HFF-Myc (cell line): ENCODE measurements at regions not wholly inside any gene's neighbourhood (a gene's known extent, or its start where the extent isn't known, plus 50 kb on each side); places are given as distances from the start of the nearest gene placed in this dataset.

Experiments used
- DNase-seq: peaks from one replicate; pipeline ENCODE4 v3.0.0-alpha.2; 2011; ENCODE audit warnings: low read depth; ENCODE audit errors: extremely low read depth
- H3K4me3 ChIP-seq: replicated peaks from 2 replicates; pipeline ENCODE4 v1.5.1; 2011; ENCODE audit warnings: low read depth, mild to moderate bottlenecking, control low read depth, low read length
- TF ChIP-seq, protein P1 (sequence below): IDR thresholded peaks from 2 replicates; pipeline ENCODE4 v1.5.1; 2012; ENCODE audit warnings: mild to moderate bottlenecking, low read depth, low read length, control low read depth; ENCODE audit errors: missing control alignments

DNA sequence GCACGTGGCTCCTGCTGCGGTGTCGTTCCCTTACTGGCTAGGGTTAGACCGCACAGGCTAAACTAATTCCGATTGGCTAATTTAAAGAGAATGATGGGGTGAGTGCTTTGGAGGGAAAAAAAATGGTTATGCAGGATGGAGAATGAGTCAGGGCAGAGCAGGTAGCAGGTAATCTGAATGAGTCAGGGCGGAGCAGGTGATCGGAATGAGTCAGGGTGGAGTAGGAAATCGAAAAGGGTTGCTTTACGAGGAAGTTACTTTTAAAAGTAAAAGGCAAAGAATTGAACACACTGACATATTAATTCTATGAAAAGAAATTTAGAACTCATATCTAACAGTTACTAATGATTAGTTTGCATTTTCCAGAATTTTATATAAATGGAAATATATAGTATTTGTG, 335.5 kb downstream of the FOXO1 start:
- no peak overlapping the region for H3K4me3 ChIP-seq
- no peak for DNase-seq
- TF ChIP-seq, protein P1, sequence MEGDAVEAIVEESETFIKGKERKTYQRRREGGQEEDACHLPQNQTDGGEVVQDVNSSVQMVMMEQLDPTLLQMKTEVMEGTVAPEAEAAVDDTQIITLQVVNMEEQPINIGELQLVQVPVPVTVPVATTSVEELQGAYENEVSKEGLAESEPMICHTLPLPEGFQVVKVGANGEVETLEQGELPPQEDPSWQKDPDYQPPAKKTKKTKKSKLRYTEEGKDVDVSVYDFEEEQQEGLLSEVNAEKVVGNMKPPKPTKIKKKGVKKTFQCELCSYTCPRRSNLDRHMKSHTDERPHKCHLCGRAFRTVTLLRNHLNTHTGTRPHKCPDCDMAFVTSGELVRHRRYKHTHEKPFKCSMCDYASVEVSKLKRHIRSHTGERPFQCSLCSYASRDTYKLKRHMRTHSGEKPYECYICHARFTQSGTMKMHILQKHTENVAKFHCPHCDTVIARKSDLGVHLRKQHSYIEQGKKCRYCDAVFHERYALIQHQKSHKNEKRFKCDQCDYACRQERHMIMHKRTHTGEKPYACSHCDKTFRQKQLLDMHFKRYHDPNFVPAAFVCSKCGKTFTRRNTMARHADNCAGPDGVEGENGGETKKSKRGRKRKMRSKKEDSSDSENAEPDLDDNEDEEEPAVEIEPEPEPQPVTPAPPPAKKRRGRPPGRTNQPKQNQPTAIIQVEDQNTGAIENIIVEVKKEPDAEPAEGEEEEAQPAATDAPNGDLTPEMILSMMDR = no peak

DNA sequence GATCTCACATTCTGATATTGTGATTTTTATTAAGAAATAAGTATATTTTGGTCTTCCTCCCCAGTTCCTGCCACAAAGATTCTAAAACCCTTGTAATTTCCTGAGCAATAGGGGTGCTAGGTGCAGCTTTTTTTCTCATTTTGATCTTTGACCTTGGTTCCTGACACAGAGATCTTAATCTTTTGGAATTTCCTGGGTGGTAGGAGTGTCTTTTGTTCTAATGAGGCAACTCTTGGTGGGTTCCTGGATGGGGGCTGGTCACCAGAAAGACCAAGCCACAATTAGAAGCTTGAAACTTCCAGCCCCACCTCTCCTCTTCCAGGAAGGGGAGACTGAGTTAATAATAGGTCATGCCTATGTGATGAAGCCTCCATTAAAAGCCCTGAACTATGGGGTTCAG, 334.6 kb downstream of the FOXO1 start:
- no peak overlapping the region for H3K4me3 ChIP-seq
- no peak for DNase-seq
- TF ChIP-seq, protein P1 = no peak

DNA sequence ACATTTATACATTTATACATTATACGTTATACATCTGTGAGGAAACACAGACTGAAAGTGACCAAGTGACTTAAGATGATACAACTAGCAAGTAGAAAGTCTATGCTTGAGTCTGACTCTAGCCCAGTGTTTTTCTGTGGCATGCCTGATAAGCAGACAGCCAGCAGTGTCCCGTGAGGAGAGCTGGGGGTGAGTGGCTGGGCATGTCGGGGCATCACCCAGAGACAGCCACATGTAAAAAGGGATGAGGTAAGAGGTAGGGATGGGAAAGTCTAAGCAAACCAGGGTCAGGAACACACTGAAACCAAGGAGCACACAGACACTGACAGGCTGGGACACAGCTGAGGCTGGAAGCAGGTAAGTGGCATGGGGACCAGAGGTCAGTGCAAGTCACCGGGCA, 333.2 kb downstream of the FOXO1 start:
- TF ChIP-seq, protein P1 = no peak
- no peak overlapping the region for H3K4me3 ChIP-seq
- no peak for DNase-seq

DNA sequence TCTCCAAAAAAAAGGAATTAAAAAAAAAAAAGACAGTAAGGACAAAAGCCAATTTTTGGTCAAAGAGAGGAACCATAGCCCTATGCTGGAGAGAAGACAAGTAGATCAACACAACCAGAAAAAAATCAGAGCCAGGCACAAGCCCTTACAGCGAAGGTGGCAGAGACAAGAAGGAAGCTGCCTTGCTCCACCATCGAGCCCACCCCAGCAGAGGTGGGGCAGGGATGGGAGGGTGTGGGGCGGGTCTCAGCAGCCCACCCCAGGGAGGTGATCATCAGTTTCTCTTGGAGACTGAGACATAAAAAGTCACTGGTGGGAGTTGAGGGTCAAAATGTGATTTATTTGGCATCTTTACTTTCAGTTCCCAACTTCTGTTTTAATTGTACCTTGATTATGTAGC, 332.4 kb downstream of the FOXO1 start:
- H3K4me3 ChIP-seq = no peak overlapping the region
- no peak for DNase-seq
- TF ChIP-seq, protein P1 = no peak

DNA sequence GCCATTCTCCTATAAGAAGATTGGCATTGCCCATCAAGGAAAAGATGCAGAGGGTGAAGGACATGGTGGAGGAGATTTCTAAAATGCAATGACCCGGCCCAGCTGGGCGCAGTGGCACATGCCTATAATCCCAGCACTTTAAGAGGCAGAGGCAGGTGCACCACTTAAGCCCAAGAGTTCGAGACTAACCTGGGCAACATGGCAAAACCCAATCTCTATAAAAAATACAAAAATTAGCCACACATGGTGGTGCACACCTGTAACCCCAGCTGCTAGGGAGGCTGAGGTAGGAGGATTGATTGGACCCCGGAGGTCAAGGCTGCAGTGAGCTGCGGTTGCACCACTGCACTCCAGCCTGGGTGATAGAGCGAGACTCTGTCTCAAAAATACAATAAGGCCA, 331.8 kb downstream of the FOXO1 start:
- TF ChIP-seq, protein P1 = no peak
- H3K4me3 ChIP-seq = no peak overlapping the region
- no peak for DNase-seq

DNA sequence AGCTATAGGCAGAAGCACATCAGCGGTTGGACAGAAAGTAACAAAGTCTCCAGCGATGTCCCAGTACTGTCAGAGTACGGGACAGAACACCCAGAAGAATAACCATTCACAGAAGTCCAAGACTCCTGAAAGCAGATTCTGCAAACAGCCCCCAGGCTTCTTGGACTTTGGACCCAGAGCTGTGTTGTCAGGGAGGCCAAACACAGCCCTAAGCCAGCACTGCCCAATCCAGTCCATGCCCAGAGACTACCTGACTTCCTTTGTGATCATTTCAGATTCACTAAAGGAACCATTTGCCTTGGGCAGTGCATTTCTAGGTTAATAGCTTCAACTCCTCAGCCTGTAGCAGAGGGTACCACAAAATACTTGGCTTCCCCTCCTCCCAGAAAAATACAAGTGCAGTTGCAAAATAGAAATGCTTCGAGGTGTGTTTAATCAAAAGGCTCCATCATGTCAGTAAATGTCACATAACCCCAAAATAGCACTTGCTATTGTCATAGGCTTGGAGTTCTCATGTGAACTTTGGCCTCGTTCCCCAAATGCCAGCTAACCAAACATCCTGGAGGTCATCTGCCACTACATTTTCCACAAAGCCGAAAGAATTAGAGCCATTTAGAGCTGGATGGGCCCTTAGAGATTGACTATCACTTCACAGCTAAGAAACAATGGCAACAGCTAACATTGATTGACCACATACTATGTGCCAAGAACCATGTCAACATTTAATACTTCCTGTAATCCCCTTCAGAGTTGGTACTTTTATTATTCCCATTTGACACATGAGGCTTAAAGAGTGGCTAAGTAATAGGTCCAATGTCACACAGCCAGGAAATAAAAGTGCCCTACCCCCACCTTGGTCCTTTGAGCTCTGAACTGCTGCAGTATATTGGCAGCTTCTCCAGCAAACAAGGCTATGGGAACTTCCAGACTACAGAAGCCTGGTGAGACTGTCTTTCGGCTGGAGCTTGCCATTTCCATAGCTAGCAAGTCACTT, 329.9 kb downstream of the FOXO1 start:
- no peak for DNase-seq
- no peak overlapping the region for H3K4me3 ChIP-seq
- TF ChIP-seq, protein P1 = no peak
